GM21723 (cell line): ENCODE measurements at regions not wholly inside any gene's neighbourhood (a gene's known extent, or its start where the extent isn't known, plus 50 kb on each side); places are given as distances from the start of the nearest gene placed in this dataset.

Source experiments
- ATAC-seq: cut with Tn5 transposase; IDR thresholded peaks from one replicate; pipeline ENCODE4 v1.9.1; 2021; ENCODE audit warnings: mild to moderate bottlenecking, moderate library complexity; ENCODE audit not compliant: unreplicated experiment

DNA sequence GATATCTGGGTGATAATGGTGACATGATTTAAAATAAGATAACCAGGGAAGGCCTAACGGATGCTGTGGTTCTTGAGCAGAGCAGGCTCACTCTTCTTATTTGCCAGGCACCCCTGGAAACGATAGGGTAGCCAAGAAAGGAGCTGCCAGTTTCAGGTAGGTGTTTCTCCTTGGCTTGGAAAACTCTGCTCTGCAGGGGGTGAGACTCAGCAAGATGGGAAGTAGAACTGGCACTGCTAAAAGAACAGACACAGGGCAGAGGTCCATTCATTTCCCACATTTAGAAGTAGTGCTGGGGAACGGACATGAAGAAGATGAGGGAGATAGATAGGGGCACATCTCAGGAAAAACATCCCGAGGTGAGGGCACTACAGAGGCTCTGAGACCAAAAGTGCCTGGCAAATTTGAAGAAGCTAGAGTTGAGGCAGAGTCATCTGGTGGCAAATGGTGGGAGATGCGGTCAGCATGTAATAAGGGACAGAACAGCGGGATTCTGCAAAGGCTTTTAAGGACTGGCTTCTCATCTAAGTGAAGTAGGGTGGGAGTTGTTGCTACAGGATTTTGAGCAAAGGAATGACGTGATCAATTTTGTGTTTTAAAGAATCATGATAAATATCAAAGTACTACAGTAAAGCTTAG is 323.4 kb upstream of the PLSCR5 start:
- ATAC-seq, result no peak

DNA sequence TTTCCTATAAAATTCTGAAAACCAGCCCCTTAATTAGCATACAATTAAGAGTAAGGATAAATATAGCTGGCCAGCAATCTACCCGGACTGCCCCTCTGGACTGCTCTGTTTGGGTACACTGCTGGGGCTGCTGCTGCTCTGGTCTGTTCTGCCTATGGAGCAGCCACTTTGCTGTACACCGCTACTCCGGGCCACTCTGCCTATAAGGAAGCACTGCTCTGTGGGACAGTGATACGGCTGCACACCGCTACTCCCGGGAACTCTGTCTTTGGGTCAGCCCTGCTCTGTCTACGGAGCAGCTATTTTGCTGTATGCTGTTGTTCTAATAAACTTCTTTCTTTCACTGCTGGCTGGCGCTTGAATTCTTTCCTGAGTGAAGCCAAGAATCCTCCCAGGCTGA is 316.5 kb upstream of the PLSCR5 start:
- ATAC-seq, result no peak

DNA sequence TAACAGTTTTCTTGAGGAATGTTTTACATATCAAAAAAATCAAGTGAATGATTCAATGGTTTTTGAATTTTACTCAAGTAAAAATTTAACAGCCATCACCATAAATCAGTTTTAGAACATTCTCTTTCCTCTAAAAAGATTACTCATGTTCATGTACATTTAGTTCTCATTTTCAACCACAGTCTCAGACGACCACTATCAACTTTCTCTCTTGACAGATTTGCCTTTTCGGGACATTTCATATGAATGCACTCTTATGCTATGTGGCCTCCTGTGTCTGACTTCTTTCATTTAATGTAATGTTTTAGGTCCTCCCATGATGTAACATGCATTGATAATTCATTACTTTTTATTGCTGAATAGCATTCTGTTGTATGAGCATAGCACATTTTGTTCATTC is 309.3 kb upstream of the PLSCR5 start:
- ATAC-seq, result no peak

DNA sequence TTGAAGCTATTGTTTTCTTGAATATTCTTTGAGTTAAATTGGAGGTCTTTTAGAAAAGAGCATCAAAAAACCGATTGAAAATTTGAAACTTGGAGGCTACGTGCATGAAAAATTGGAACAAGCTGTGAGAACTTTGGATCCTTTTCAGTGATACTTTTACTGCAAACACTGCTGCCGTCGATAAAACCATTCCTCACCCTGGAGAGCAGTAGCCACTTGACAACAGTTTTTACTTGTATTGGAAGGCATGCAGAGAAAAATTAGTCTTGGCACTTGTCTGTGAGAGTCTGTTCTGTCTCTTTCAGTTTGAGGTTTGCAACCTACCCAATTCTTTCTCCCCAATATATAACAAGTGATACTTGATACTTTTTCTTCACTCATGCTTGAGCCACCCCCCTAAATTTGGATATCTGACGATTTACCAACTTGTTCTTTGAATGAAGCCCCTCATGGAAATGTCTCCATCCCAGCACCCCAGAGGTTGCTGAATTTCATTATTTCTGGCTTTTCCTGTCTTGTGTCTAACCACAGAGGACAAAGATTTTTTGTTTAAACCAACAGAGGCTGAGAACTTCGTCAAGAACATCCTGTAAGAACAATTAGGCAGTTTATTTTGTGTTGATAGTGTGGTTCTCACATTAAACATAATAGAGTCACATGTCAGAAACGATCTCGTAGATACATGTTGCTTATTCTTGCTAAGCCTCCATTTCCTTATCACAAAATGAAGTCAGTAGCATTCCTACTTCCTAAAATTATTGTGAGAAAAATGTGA is 307.3 kb upstream of the PLSCR5 start:
- no peak for ATAC-seq

DNA sequence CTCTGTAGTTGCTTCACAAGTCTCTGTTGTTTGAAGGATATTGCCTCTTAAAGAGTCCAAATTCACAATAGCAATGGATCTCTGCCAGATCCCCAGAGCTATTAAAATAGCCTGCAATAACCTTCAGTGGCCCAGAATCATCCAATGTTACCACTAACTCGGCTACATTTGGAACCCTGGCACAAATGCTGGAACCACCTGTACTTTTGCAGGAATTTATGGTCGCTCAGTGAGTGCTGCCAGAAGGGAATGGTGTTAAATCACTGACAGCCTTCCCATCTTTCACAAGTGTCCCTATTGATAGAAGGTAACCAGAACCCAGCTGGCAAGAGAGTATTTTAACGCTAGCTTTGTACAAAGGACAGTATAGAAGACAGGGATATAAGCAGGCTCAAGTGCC is 298.8 kb upstream of the PLSCR5 start:
- no peak for ATAC-seq

DNA sequence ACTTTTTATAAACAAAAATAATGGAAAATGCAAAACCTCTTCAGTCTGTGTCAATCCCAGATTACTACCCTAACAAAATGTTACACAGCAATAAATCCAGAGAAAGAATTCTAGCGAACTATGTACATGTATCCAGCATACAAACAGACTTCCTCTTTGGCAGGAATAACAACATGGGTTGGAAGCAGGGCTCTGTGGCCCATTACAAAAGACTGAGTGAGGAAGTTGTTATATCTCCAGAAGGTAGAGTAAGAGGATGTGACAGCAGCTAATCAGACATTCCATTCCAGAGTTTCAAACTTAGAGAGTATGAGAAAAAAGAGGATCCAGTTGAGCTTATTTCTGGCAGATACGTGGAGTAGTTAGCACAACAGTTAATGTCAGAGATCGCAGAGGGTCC is 294.0 kb upstream of the PLSCR5 start:
- ATAC-seq, result no peak

DNA sequence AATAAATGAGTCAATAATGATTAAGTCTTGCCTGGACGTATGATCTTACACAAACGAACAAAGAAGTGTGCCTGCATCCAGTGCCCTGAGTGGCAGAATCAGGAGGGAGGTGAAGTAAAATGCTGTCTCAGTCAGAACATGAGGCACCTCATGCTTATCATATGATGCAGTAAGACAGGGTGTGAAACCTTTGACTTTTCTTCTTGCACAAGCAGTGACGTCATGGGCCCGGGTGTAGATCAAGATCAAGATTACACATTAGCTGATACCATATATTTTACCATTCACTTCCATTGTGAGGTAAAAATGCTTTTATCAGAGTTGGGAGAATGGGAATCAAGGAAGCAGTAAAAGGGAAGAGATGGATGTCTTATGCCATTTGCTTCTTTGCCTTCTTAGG is 291.6 kb upstream of the PLSCR5 start:
- no peak for ATAC-seq

DNA sequence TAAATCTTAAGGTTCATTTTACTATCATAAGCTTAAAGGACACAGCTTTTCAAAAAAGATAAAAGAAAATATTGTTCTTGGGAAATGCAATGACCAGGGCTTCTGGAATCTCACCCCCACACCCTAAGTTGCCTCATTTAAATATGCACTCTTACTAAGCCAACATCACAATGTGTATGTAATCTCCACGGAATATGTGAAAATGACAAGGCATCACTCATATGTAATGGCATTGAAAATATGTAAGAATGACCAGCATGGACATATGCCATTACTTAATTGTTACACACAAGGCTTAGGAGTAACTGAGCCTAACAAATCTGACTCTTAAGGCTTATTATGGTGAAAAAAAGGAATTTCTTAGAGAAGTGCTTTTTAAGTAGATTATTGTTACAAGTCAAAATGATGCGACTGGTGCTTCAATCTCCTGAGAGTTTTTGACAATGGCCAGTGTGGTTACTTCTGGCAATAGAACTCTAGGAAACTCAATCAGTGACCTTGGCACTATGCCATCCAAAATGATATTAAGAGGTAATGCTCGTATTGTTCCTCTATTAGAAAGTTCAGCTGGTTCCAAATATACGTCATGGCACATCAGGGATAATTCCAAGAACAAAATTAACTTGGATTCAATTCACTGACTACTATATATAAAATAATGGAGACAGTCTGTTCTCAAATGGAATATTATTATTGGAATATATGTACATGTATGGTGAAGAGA is 290.0 kb upstream of the PLSCR5 start:
- no peak for ATAC-seq

DNA sequence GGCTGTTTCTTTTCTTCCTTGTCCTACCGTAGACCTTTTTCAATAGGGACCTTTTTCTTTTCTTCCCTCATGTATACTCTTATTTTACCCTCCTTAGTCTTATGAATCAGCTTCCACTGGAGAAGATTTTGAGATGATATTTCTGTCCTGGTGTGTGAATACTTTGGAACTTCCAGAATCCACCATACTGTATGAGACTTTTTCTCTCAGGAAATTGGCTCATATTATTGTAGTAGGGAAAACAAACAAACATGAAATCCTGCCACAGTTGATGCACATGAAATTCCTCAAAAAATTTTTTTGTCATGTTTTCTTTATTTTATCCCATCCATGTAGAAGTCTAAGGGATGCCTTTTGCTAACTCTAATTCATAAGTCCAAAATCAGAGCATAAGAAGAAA is 289.3 kb upstream of the PLSCR5 start:
- ATAC-seq, result no peak

DNA sequence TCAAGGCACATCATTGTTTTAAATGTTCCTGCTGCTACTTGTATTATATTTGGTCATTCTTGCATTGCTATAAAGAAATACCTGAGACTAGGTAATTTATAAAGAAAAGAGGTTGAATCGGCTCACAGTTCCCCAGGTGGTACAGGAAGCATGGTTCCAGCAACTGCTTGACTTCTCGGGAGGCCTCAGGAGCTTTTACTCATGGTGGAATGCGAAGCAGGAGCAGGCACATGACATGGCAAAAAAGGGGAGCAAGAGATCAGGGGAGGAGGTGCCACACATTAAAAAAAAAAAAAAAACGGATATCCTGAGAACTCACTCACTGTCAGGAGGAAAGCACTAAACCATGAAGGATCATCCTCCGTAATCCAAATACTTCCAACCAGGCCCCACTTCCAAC is 286.9 kb upstream of the PLSCR5 start:
- no peak for ATAC-seq

DNA sequence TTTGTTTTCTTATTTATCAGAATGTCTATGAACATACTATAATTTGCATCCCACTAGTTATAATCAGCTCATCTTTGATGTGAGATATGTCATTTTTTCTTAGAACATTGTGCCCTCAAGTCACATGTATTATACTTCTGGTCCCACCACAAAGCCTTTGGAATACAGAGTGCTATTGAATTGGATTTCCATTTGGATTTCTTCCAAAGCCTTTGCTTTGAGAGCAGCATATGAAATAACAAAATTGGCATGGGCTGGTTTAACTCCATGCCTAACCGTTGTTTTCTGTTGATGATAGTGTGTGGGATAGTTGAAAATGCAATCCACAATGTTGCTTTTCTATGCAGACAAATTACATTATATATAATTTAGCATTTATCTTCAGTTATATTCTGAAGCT is 284.5 kb upstream of the PLSCR5 start:
- ATAC-seq, result no peak

DNA sequence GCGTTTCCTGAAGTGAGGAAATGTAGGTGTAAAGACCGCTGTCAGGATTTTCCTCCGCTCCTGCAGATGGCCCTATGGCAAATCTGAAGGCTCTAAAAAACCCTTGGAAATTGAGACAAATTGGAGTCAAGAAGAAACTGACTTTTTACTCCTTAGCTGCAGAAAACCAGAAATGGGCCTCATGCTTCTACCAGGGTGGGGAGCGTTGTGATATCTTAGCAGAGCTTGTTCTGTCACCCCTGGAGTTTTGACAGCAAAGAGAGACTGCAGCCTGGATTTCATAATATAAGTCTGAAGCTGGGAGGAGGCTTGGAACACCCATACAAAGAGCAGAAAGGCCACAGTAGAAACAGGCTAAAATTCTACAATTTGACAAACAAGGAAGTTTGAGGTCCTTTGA is 283.0 kb upstream of the PLSCR5 start:
- ATAC-seq, result no peak

DNA sequence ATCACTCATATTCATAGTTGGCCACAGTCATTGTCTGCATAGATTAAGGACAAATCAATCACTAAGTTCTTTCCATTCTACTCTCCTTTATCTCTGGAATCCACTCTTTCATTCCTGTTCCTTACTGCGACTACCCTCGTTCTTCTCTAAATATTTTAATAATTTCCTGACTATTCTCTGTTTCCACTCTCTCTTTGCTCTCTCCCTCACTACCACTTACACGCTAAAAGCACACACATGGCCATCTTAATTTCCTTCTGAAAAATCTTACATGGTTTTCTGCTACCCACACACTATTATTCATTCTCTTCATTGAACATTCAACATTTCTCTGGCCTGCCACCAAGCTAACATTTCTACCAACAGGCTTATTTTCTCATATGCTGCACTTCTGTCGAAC is 279.6 kb upstream of the PLSCR5 start:
- ATAC-seq, result no peak

DNA sequence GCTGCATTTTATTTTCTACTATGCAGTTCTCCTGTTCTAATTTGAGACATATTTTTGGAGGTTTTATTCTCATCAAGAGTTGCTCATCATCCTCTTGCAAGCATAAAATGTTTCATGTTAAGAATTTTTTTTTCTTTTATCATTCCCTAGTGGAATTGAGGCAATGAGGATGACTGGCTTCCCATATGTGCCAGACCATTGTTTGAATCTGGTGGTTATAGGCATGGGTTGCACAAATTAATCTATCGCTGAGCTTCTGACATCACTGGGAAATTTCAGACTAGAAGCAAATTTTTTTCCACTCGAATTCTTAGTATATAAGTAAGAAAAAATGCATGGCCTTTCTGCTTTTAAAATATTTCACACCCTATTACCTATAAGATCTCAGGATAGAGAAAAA is 279.1 kb upstream of the PLSCR5 start:
- ATAC-seq, result no peak

DNA sequence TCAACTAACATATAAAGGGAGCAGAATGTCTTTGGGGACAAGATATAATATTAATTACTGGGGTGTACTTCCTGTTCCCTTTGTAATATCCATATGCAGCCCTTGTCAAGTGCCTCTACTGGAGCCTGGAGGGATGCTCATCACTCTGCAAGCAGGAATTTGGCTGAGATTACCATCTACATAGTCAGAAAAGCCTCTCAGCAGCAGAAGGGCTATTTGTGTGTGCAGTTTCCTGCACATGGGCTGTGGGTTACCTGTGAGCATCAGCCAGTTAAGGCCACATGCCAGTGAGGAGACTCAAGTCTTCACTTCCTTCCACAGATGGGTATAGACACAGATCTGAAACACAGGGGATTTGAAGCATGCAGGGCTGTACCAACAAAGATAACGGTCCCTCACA is 278.1 kb upstream of the PLSCR5 start:
- ATAC-seq, result no peak

DNA sequence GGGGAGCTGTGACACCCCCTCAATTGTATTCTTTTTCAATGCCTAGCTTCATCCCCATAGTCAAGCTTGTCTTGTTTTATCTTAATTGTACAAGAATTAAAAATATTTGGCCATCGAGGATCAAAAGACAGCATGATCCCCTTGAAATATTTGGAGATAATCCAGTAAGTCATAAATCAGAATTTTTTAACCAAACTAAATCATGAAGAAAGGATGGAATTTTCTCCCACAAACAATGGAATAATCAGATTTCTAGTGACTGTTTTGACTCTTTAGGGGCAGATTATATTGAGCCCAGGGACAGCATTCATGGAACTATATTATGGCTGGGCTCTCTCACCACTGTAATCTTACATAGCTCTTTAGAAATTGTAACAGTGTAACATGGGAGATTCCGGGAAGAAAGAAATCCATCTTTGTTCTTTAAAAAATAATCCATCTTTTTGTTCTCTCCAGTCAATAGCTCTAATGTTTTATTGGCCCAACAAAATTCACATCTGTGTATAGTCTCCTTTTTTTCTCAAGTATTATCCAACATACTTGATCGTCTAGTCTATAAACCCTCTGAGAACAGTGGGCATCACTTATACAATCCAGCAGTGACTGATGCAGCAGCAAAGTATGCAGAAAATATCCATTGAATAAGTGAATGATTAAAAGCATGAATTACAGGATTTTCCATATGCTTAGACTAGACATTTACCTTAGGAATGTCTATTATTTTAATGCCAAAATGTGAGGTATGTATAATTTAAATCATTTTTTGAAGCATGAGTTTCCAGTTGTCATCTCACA is 277.0 kb upstream of the PLSCR5 start:
- no peak for ATAC-seq

DNA sequence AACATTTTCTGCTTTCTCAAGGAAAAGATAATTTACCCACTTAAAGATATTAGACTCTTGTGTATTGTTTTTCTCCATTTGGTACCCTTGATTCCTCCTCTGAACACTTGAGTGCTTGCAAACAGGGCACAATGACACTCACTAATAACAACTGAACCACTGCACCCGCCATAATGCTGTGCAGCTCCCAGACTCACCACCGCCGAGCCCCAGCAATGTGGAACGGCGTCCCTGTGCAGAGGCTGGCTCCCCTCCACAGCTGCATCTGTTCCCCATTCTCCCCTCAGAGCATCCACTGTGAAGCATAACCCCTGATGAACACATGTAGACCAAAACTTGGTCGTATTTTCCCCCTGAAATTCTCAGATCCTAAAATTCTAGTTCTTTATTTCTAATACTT is 276.2 kb upstream of the PLSCR5 start:
- ATAC-seq, result no peak

DNA sequence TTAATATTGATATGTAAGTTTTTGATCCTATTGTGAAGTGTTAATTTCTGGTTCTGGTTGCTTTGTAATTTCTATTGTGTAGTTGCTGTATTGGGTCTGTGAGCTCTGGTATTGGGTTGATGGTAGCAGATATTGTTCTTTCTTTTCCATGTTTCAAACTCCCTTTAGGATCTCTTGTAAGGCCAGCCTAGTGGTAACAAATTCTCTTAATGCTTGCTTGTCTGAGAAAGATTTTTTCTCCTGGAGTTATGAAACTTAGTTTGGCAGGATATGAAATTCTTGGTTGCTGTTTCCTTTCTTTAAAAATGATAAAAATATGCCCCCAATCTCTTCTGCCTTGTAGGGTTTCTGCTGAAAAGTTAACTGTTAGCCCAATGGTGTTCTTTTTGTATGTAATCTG is 268.6 kb upstream of the PLSCR5 start:
- ATAC-seq, result no peak

DNA sequence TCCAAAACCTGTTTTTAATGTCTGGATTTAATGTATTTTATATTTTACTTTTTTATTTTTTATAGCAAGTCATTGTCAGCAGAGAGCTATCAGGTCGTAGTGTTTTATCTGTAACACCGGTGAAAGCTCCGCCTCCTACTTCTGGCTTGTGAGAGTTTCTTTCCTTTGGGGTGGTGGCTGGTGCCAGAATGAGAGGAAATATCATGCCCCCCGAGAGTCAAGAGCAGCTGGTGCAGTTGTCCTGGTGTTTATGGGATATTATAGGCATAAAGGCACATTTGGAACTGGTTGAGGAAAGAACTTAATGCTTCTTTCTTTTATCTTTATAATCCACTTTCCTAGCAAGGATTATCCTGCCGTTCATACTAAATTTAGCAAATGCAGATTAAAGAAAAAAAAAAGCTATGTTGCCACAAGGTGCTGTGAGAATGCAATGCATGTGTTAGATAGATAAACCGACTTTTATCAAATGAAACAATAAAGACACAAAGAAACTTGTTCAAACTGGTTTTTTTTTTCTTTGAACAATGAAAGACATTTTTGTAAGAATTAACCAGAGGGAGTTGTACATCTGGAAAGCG is 260.1 kb upstream of the PLSCR5 start:
- no peak for ATAC-seq

DNA sequence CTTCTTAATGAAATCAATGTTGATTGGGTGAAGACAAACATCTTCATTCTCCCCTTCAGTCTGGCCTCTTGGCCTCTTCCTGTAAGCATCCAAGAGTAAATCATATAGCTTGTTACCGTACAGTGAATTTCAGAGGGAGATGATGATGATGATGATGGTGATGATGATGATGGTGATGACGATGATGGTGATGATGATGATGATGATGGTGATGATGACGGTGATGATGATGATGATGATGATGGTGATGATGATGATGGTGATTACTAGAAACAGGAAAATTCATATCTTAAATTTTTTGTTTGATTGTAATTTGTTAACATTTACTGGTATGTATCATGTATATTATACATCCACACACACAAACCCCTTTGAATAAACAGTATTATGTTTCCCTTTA is 256.1 kb upstream of the PLSCR5 start:
- no peak for ATAC-seq

DNA sequence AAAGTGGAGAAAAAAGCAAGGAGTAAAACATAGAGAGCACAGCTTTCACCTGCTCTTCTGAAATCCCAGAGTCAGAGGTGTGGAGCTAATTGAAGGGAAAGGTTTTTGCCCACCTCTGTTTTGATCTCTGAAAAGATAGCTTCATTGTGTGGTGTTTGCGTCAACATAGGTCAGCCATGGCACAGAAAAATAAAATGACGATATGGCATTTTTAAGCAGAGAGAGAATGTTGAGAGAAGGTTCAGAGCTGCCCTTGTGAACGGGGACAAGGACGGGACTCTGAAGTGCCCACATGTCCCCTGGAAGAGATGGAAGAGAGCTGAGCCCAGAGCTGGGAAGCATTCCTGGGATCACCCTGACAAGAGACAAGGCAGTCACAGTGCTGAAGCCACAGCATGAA is 249.4 kb upstream of the PLSCR5 start:
- ATAC-seq, result no peak
